Trophoblast cell (in vitro differentiated cells and primary cell): ENCODE measurements at regions not wholly inside any gene's neighbourhood (a gene's known extent, or its start where the extent isn't known, plus 50 kb on each side); places are given as distances from the start of the nearest gene placed in this dataset.

Experiments
- DNase-seq, 2 donors: peaks; one replicate each; pipeline ENCODE4 v3.0.0-alpha.2; 2016
- H2AFZ ChIP-seq: 2 replicates; pipeline ENCODE4 v1.6.1; 2013; ENCODE audit warnings: low read length, moderate library complexity, mild to moderate bottlenecking; ENCODE audit not compliant: insufficient read depth, poor library complexity
- H2AK5ac ChIP-seq: 2 replicates; pipeline ENCODE4 v1.6.1; 2013; ENCODE audit warnings: mild to moderate bottlenecking, low read length
- H2BK120ac ChIP-seq: 2 replicates; pipeline ENCODE4 v1.6.1; 2013; ENCODE audit warnings: low read length, mild to moderate bottlenecking, moderate library complexity; ENCODE audit not compliant: insufficient read depth, poor library complexity
- H2BK12ac ChIP-seq: 2 replicates; pipeline ENCODE4 v1.6.1; 2013; ENCODE audit warnings: mild to moderate bottlenecking, low read length, moderate library complexity
- H2BK5ac ChIP-seq: 2 replicates; pipeline ENCODE4 v1.6.1; 2013; ENCODE audit warnings: low read length, low read depth, moderate library complexity, mild to moderate bottlenecking; ENCODE audit not compliant: poor library complexity
- H3K14ac ChIP-seq: 2 replicates; pipeline ENCODE4 v1.6.1; 2013; ENCODE audit warnings: mild to moderate bottlenecking, low read length
- H3K18ac ChIP-seq: 2 replicates; pipeline ENCODE4 v1.6.1; 2013; ENCODE audit warnings: mild to moderate bottlenecking, low read length
- H3K23ac ChIP-seq: 2 replicates; pipeline ENCODE4 v1.6.1; 2013; ENCODE audit warnings: low read length
- H3K27ac ChIP-seq: 2 replicates; pipeline ENCODE4 v1.5.1; 2013; ENCODE audit warnings: low read depth, mild to moderate bottlenecking, inconsistent platforms, low read length, moderate library complexity
- H3K27me3 ChIP-seq: 2 replicates; pipeline ENCODE4 v1.6.1; 2013; ENCODE audit warnings: inconsistent platforms, mild to moderate bottlenecking, low read length, moderate library complexity; ENCODE audit not compliant: insufficient read depth
- H3K36me3 ChIP-seq, 2 experiments: 1 replicate in 1 of 2; 2 replicates in 1 of 2; pipeline ENCODE4 v1.6.1; 2013; ENCODE audit warnings: low read length in 2 of 2, mild to moderate bottlenecking in 2 of 2, moderate library complexity in 1 of 2; ENCODE audit not compliant: insufficient read depth in 2 of 2, control insufficient read depth in 1 of 2
- H3K4ac ChIP-seq: 2 replicates; pipeline ENCODE4 v1.6.1; 2013; ENCODE audit warnings: low read depth, mild to moderate bottlenecking, low read length, moderate library complexity
- H3K4me1 ChIP-seq, 2 experiments: 1 replicate in 1 of 2; 2 replicates in 1 of 2; pipeline ENCODE4 v1.6.1; 2013; ENCODE audit warnings: low read length in 2 of 2, mild to moderate bottlenecking in 2 of 2, moderate library complexity in 1 of 2; ENCODE audit not compliant: insufficient read depth in 2 of 2, control insufficient read depth in 1 of 2
- H3K4me2 ChIP-seq: 2 replicates; pipeline ENCODE4 v1.6.1; 2013; ENCODE audit warnings: inconsistent platforms, mild to moderate bottlenecking, low read length, moderate library complexity
- H3K4me3 ChIP-seq: 2 replicates; pipeline ENCODE4 v1.5.1; 2013; ENCODE audit warnings: mild to moderate bottlenecking, low read depth, low read length, inconsistent platforms
- H3K79me1 ChIP-seq: one replicate; pipeline ENCODE4 v1.6.1; 2013; ENCODE audit warnings: low read length
- H3K79me2 ChIP-seq: 2 replicates; pipeline ENCODE4 v1.6.1; 2013; ENCODE audit warnings: low read length, mild to moderate bottlenecking; ENCODE audit not compliant: control insufficient read depth, insufficient read depth, poor library complexity
- H3K9ac ChIP-seq: 2 replicates; pipeline ENCODE4 v1.6.1; 2013; ENCODE audit warnings: mild to moderate bottlenecking, low read length
- H3K9me3 ChIP-seq: 2 replicates; pipeline ENCODE4 v1.6.1; 2013; ENCODE audit warnings: low read depth, mild to moderate bottlenecking, control low read depth, inconsistent platforms, low read length; ENCODE audit not compliant: insufficient read depth
- H4K12ac ChIP-seq: 2 replicates; pipeline ENCODE4 v1.6.1; 2013; ENCODE audit warnings: low read depth, mild to moderate bottlenecking, low read length, moderate library complexity
- H4K8ac ChIP-seq: 2 replicates; pipeline ENCODE4 v1.6.1; 2013; ENCODE audit warnings: low read depth, mild to moderate bottlenecking, low read length, moderate library complexity
- H4K91ac ChIP-seq: one replicate; pipeline ENCODE4 v1.6.1; 2013; ENCODE audit warnings: low read depth, mild to moderate bottlenecking, low read length, moderate library complexity
- WGBS: extraction: QIAGEN DNeasy Blood & Tissue Kit; methylation state at CpG from one replicate; pipeline ENCODE4 v1.1.7; 2013; ENCODE audit warnings: missing lambda C conversion rate; ENCODE audit not compliant: insufficient read length, insufficient coverage; ENCODE audit errors: extremely low coverage; 5-methylcytosine and 5-hydroxymethylcytosine counted together

DNA sequence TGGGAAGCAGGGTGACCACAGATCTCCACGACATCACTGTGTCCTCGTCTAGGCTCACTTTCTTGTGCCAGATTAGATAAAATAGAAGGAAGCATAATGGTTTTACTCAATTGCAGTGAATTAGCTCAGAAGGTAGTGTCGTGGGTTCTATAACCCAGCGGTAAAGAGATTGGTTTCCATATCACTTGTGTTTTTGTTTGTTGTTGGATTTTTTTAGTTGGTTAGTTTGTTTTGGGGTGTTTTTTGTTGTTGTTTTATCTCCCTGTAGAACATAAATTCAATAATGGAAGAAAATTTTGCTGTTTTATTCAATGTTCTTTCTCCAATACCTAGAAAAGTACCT lies 85.9 kb upstream of the PRSS16 start:
- no peak overlapping the region for H3K14ac ChIP-seq
- H3K4me1 ChIP-seq, result peaks cover 0 to 3% of the 10 kb centered on the region in 2 experiments
- H3K27ac ChIP-seq, result no peak overlapping the region
- H3K79me2 ChIP-seq, result no peaks in the 10 kb centered on the region
- no peak overlapping the region for H4K91ac ChIP-seq
- no peak for DNase-seq
- no peak overlapping the region for H3K23ac ChIP-seq
- no peak overlapping the region for H2BK120ac ChIP-seq
- no peaks in the 10 kb centered on the region for H3K9me3 ChIP-seq
- H2AFZ ChIP-seq, result no peak overlapping the region
- no peak overlapping the region for H3K4me3 ChIP-seq
- no peak overlapping the region for H3K9ac ChIP-seq
- H2AK5ac ChIP-seq, result no peak overlapping the region
- WGBS, result no CpG with 5 or more reads among the region's 4 CpGs
- no peak overlapping the region for H3K4ac ChIP-seq
- H3K36me3 ChIP-seq, result no peaks in the 10 kb centered on the region
- peaks cover 2% of the 10 kb centered on the region for H3K79me1 ChIP-seq
- no peak overlapping the region for H2BK5ac ChIP-seq
- no peak overlapping the region for H4K12ac ChIP-seq
- H3K18ac ChIP-seq, result no peak overlapping the region
- no peaks in the 10 kb centered on the region for H3K27me3 ChIP-seq
- H4K8ac ChIP-seq, result no peak overlapping the region
- H2BK12ac ChIP-seq, result no peak overlapping the region
- H3K4me2 ChIP-seq, result no peak overlapping the region

DNA sequence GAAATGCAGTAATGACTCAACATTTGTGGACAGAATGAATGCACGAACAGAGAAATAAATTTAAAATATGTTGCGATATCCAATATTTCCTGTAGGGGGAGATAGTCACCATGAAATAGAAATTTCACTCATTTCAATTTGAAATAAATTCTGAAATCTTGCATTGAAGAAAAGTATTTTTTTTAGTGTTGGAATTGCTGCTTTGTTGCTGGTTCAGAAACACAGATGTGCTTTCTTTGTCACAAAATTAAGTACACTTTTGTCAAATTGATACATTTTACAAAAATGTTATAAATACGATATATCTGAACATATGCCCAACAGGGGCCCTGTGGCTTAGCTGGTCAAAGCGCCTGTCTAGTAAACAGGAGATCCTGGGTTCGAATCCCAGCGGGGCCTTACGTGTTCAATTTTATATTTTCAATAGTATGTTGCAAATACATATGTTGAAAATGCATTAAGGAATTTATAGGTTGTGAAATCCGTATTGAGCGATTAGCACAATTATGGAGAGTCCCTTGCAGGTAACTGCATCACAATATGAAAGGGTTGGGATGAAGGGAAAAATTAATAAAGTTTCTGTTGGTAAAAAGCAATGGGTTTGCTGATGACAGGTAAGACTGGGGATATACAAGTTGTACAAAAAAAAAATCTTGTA lies 85.4 kb upstream of the PRSS16 start:
- H2AFZ ChIP-seq, result no peak overlapping the region
- peak in 1 of 2 donors; percentile 88 for DNase-seq
- H2BK12ac ChIP-seq, result no peak overlapping the region
- no peak overlapping the region for H2BK5ac ChIP-seq
- no peak overlapping the region for H3K4me2 ChIP-seq
- no peak overlapping the region for H4K8ac ChIP-seq
- H3K4me3 ChIP-seq, result no peak overlapping the region
- no CpG with 5 or more reads among the region's 9 CpGs for WGBS
- H3K79me1 ChIP-seq, result peaks cover 2% of the 10 kb centered on the region
- H3K23ac ChIP-seq, result no peak overlapping the region
- H2BK120ac ChIP-seq, result no peak overlapping the region
- no peak overlapping the region for H2AK5ac ChIP-seq
- no peak overlapping the region for H3K4ac ChIP-seq
- no peaks in the 10 kb centered on the region for H3K27me3 ChIP-seq
- no peak overlapping the region for H3K27ac ChIP-seq
- H3K9ac ChIP-seq, result no peak overlapping the region
- H3K79me2 ChIP-seq, result no peaks in the 10 kb centered on the region
- no peaks in the 10 kb centered on the region for H3K36me3 ChIP-seq
- peaks cover 0 to 3% of the 10 kb centered on the region in 2 experiments for H3K4me1 ChIP-seq
- H4K91ac ChIP-seq, result no peak overlapping the region
- no peaks in the 10 kb centered on the region for H3K9me3 ChIP-seq
- H3K14ac ChIP-seq, result no peak overlapping the region
- no peak overlapping the region for H4K12ac ChIP-seq
- no peak overlapping the region for H3K18ac ChIP-seq

DNA sequence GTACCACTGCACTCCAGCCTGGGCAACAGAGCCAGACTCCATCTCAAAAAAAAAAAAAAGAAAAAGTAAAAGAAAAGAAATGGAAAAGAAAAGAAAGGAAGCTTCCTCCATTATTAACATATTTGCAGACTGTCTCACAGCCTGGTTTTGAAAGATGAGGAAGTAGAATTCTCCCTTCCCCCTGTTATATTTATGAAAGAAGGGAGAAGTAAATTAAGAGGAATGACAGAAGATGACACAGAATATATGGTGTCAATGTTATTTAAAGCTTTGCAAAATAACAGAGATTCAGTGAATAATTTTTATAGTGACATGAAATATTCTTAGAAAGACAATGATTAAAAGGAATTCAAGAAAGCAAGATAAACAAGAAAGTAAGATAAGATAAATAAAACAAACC lies 83.7 kb upstream of the PRSS16 start:
- no peak overlapping the region for H3K14ac ChIP-seq
- no peak overlapping the region for H2AK5ac ChIP-seq
- H2BK12ac ChIP-seq, result no peak overlapping the region
- no peak overlapping the region for H2BK120ac ChIP-seq
- H3K4ac ChIP-seq, result no peak overlapping the region
- no peak for DNase-seq
- no peak overlapping the region for H3K4me2 ChIP-seq
- no peak overlapping the region for H2AFZ ChIP-seq
- no peak overlapping the region for H3K9ac ChIP-seq
- no peak overlapping the region for H3K18ac ChIP-seq
- no peaks in the 10 kb centered on the region for H3K9me3 ChIP-seq
- H3K4me1 ChIP-seq, result no peaks in the 10 kb centered on the region
- H2BK5ac ChIP-seq, result no peak overlapping the region
- no peaks in the 10 kb centered on the region for H3K36me3 ChIP-seq
- H3K79me1 ChIP-seq, result peaks cover 2% of the 10 kb centered on the region
- H3K23ac ChIP-seq, result no peak overlapping the region
- H4K91ac ChIP-seq, result no peak overlapping the region
- H3K79me2 ChIP-seq, result no peaks in the 10 kb centered on the region
- H4K12ac ChIP-seq, result no peak overlapping the region
- H4K8ac ChIP-seq, result no peak overlapping the region
- no peak overlapping the region for H3K27ac ChIP-seq
- H3K4me3 ChIP-seq, result no peak overlapping the region
- H3K27me3 ChIP-seq, result no peaks in the 10 kb centered on the region

DNA sequence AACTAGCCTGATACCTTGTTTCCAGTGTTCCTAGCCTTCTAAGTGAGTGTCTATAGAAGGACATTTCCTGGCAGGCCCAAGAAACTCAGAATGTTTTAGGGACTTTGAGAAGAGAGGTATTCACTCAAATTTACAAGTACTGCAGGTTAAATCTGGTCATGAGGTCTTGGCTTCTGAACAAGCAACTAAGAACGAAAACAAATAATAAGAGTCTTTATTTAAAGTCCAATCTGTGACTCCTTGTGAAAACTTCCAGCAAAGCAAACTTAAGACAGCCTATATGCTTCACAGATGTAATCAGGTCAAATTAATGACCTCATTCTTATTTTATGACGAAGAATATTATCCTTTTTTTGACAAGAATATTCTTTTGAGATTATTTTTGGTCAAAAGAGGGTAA lies 79.4 kb upstream of the PRSS16 start:
- no peak overlapping the region for H4K91ac ChIP-seq
- H2BK12ac ChIP-seq, result no peak overlapping the region
- H2AK5ac ChIP-seq, result no peak overlapping the region
- DNase-seq, result no peak
- H3K4ac ChIP-seq, result no peak overlapping the region
- H2AFZ ChIP-seq, result no peak overlapping the region
- no peak overlapping the region for H4K8ac ChIP-seq
- H3K79me1 ChIP-seq, result peaks cover 2% of the 10 kb centered on the region
- WGBS, result no CpG with 5 or more reads among the region's 2 CpGs
- no peak overlapping the region for H2BK120ac ChIP-seq
- no peak overlapping the region for H3K18ac ChIP-seq
- no peak overlapping the region for H3K4me3 ChIP-seq
- H3K9ac ChIP-seq, result no peak overlapping the region
- no peak overlapping the region for H3K14ac ChIP-seq
- H3K36me3 ChIP-seq, result no peaks in the 10 kb centered on the region
- H3K9me3 ChIP-seq, result no peaks in the 10 kb centered on the region
- H3K4me2 ChIP-seq, result no peak overlapping the region
- no peak overlapping the region for H2BK5ac ChIP-seq
- H3K4me1 ChIP-seq, result no peaks in the 10 kb centered on the region
- H3K27ac ChIP-seq, result peak overlapping the region; percentile 53
- H4K12ac ChIP-seq, result no peak overlapping the region
- H3K23ac ChIP-seq, result no peak overlapping the region
- H3K79me2 ChIP-seq, result no peaks in the 10 kb centered on the region
- H3K27me3 ChIP-seq, result no peaks in the 10 kb centered on the region
